ENCODE measurements at regions not wholly inside any gene's neighbourhood (a gene's known extent, or its start where the extent isn't known, plus 50 kb on each side); places are given as distances from the start of the nearest gene placed in this dataset.

DNA sequence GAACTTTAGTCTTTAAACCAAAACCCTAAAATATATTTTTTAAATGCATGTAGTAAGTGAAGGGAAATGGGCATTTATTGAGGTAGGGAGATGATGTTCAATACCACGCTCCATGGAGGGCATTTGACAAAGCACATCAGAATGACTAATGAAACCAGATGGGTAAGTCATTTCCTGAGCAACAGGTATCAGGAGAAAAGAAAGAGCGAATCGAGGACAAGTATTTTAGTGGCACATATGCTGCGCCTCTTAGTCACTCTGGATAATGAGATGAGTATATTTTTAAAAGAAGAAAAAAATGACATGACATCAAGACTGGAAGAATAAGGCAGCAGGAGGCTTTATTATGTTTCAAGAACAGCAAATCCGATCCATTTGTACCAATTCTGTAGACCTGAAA is 129.0 kb upstream of the ARHGEF3 start:
- TF ChIP-seq CTCF (conservative IDR thresholded peaks at IDR 0.05) (no peak), EZH2 (IDR thresholded peaks at IDR 0.05; ENCODE audit: low read depth) (no peak)
